Endodermal cell (in vitro differentiated cells): ENCODE measurements at regions not wholly inside any gene's neighbourhood (a gene's known extent, or its start where the extent isn't known, plus 50 kb on each side); places are given as distances from the start of the nearest gene placed in this dataset.

Source experiments
- DNase-seq: peaks from one replicate; pipeline ENCODE4 v3.0.0-alpha.2; 2017
- H3K27ac ChIP-seq: 2 replicates; pipeline ENCODE4 v1.5.1; 2013; ENCODE audit warnings: mild to moderate bottlenecking, low read depth, low read length, moderate library complexity
- H3K27me3 ChIP-seq: 2 replicates; pipeline ENCODE4 v1.6.1; 2013; ENCODE audit warnings: mild to moderate bottlenecking, low read length, moderate library complexity; ENCODE audit not compliant: insufficient read depth, control insufficient read depth, poor library complexity, severe bottlenecking
- H3K36me3 ChIP-seq: 2 replicates; pipeline ENCODE4 v1.7.0; 2013; ENCODE audit warnings: mild to moderate bottlenecking, low read length, moderate library complexity; ENCODE audit not compliant: control insufficient read depth, insufficient read depth
- H3K4me1 ChIP-seq: one replicate; pipeline ENCODE4 v1.7.0; 2013; ENCODE audit warnings: low read length; ENCODE audit not compliant: control insufficient read depth, insufficient read depth
- H3K4me3 ChIP-seq: 2 replicates; pipeline ENCODE4 v1.5.1; 2013; ENCODE audit warnings: mild to moderate bottlenecking, low read length, moderate library complexity
- H3K9ac ChIP-seq: 2 replicates; pipeline ENCODE4 v1.6.1; 2013; ENCODE audit warnings: mild to moderate bottlenecking, low read length, moderate library complexity; ENCODE audit not compliant: poor library complexity, severe bottlenecking; ENCODE audit errors: extremely low read depth
- H3K9me3 ChIP-seq: 2 replicates; pipeline ENCODE4 v1.6.1; 2013; ENCODE audit warnings: mild to moderate bottlenecking, low read length, moderate library complexity; ENCODE audit not compliant: control insufficient read depth
- H3K27ac Mint-ChIP-seq: 2 replicates; pipeline ENCODE4 v1.8.0; 2020; ENCODE audit warnings: mixed read lengths
- H3K27me3 Mint-ChIP-seq: 2 replicates; pipeline ENCODE4 v1.8.0; 2021; ENCODE audit warnings: mild to moderate bottlenecking, mixed read lengths; ENCODE audit not compliant: insufficient read depth
- H3K36me3 Mint-ChIP-seq: 2 replicates; pipeline ENCODE4 v1.8.0; 2020; ENCODE audit warnings: low read depth, mixed read lengths
- H3K4me1 Mint-ChIP-seq: 2 replicates; pipeline ENCODE4 v1.8.0; 2020; ENCODE audit warnings: mixed read lengths
- H3K4me3 Mint-ChIP-seq: 2 replicates; pipeline ENCODE4 v1.8.0; 2020; ENCODE audit warnings: mild to moderate bottlenecking, moderate library complexity, mixed read lengths
- H3K9me3 Mint-ChIP-seq: 2 replicates; pipeline ENCODE4 v1.8.0; 2020; ENCODE audit warnings: mild to moderate bottlenecking, mixed read lengths
- WGBS, 2 experiments: methylation state at CpG; one replicate each; pipeline versions ENCODE4 v1.1.5 to v1.1.7; 2013; ENCODE audit warnings: missing lambda C conversion rate in 2 of 2, mixed read lengths in 1 of 2; ENCODE audit not compliant: insufficient coverage in 1 of 2, insufficient read length in 1 of 2; 5-methylcytosine and 5-hydroxymethylcytosine counted together
- TF ChIP-seq, protein P1 (sequence below): fragments of 200-600 bp; sonication (generic); conservative IDR thresholded peaks from 2 replicates; pipeline ENCODE4 v1.5.0; 2021; ENCODE audit warnings: antibody characterized with exemption, mild to moderate bottlenecking

DNA sequence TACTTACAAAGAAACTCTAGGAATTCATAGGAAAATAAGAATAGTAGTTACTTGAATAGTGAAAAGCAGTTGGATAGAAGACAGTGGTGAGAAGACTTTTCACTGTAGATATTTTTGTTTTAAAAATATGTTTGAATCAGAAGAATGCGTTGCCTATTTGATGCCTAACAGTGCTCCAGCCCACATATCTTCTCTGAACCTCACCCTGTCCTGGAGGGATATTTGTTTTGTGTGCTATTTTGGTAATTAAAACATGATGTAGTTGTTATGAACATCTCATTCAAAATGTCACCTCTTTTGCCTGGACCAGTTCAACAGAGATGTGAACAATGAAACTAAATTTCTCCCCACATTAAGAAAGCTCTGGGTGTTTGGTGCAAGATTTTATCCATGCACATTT lies 87.6 kb downstream of the CARTPT start:
- no peak for DNase-seq
- Mint-ChIP-seq H3K36me3 (no peaks in the 10 kb centered on the region), H3K27me3 (no peaks in the 10 kb centered on the region), H3K27ac (no peak overlapping the region), H3K4me3 (no peak overlapping the region), H3K9me3 (no peaks in the 10 kb centered on the region), H3K4me1 (peaks cover 26% of the 10 kb centered on the region)
- H3K27me3 ChIP-seq, result no peaks in the 10 kb centered on the region
- no peaks in the 10 kb centered on the region for H3K9me3 ChIP-seq
- no peak overlapping the region for H3K27ac ChIP-seq
- 83 to 100% methylated on average over 1 of the region's 1 CpG for WGBS, 2 experiments
- TF ChIP-seq, protein P1, sequence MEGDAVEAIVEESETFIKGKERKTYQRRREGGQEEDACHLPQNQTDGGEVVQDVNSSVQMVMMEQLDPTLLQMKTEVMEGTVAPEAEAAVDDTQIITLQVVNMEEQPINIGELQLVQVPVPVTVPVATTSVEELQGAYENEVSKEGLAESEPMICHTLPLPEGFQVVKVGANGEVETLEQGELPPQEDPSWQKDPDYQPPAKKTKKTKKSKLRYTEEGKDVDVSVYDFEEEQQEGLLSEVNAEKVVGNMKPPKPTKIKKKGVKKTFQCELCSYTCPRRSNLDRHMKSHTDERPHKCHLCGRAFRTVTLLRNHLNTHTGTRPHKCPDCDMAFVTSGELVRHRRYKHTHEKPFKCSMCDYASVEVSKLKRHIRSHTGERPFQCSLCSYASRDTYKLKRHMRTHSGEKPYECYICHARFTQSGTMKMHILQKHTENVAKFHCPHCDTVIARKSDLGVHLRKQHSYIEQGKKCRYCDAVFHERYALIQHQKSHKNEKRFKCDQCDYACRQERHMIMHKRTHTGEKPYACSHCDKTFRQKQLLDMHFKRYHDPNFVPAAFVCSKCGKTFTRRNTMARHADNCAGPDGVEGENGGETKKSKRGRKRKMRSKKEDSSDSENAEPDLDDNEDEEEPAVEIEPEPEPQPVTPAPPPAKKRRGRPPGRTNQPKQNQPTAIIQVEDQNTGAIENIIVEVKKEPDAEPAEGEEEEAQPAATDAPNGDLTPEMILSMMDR, result no peak
- no peak overlapping the region for H3K4me3 ChIP-seq
- no peak overlapping the region for H3K9ac ChIP-seq
- no peaks in the 10 kb centered on the region for H3K36me3 ChIP-seq
- H3K4me1 ChIP-seq, result peaks cover 3% of the 10 kb centered on the region

- H3K27ac Mint-ChIP-seq, result no peak overlapping the region
- peaks cover 26% of the 10 kb centered on the region for H3K4me1 Mint-ChIP-seq
Observed at GRCh38 chr5:71807909-71808308, 88.8 kb downstream of the CARTPT start.

DNA sequence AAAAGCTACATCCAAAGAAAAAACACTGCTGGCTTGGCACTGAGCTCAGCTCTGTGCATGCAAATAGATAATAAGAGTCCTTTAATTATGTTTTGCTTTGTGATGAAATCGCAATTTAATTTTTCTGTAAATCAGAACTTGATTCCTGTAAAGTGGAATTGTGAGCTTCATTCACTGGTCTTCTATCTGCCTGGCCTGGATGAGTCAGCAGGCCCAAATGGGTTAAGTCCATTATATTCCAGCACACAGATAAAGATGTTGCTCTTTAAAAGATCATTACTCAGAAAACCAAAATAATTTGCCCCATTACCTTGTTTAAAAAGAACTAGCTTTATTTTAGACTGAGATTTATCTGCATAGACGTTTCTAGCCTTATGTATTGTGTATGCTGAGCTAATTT lies 90.4 kb downstream of the CARTPT start:
- TF ChIP-seq, protein P1, result no peak
- Histone ChIP-seq H3K9me3 (no peaks in the 10 kb centered on the region), H3K4me3 (no peak overlapping the region), H3K27ac (no peak overlapping the region), H3K9ac (no peak overlapping the region), H3K36me3 (no peaks in the 10 kb centered on the region), H3K4me1 (peaks cover 3% of the 10 kb centered on the region), H3K27me3 (no peaks in the 10 kb centered on the region)
- Mint-ChIP-seq H3K36me3 (no peaks in the 10 kb centered on the region), H3K9me3 (no peaks in the 10 kb centered on the region), H3K4me3 (no peak overlapping the region), H3K27ac (no peak overlapping the region), H3K4me1 (peaks cover 32% of the 10 kb centered on the region), H3K27me3 (no peaks in the 10 kb centered on the region)
- no peak for DNase-seq
- 89 to 97% methylated on average over 2 of the region's 2 CpGs for WGBS, 2 experiments

More at GRCh38 chr5:71807909-71808308, 88.8 kb downstream of the CARTPT start:
- H3K27ac ChIP-seq, result no peak overlapping the region
- H3K9me3 Mint-ChIP-seq, result no peaks in the 10 kb centered on the region
- H3K4me3 ChIP-seq, result no peak overlapping the region
- no peaks in the 10 kb centered on the region for H3K9me3 ChIP-seq
- peaks cover 3% of the 10 kb centered on the region for H3K4me1 ChIP-seq
- H3K27me3 ChIP-seq, result no peaks in the 10 kb centered on the region
- no peak overlapping the region for H3K9ac ChIP-seq
- no peaks in the 10 kb centered on the region for H3K27me3 Mint-ChIP-seq
- TF ChIP-seq, protein P1, result no peak
- H3K36me3 ChIP-seq, result no peaks in the 10 kb centered on the region
- DNase-seq, result no peak
- H3K4me3 Mint-ChIP-seq, result no peak overlapping the region
- no peaks in the 10 kb centered on the region for H3K36me3 Mint-ChIP-seq
- WGBS, 2 experiments, result 65 to 75% methylated on average over 2 to 3 of the region's 4 CpGs
